ENCODE measurements at regions not wholly inside any gene's neighbourhood (a gene's known extent, or its start where the extent isn't known, plus 50 kb on each side); places are given as distances from the start of the nearest gene placed in this dataset. TPM values are rescaled to one million over a fixed set of nuclear protein-coding genes. Genes with fewer than 3 reads are reported as not detected.

DNA sequence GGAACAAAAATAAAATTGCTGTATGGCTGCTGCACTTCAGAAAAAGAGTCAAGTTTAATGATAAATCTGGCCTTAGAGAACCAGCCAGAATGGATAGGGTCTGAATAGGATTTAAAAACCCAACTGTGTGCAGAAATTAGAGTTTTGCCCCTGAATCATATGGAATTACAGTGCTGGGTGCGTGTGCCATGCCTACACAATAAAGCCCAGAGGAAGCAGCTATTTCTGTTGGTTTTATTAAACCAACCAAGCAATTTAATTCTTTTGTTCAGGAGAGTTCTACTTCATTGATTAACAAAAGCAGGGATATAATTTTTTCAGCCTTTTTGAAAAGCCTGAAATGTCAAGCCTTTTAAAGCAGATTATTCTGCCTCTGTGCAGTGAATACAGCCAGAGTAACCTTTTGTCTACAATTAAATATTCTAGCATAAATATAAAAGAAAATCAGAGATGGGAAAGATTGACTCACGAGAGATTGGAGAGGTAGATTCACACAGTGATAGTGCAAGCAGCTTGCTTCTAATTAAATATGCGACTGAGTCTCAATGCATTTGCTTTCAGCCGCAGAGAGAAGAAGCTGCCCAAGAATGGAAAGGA, 66.7 kb upstream of the DNAJC19 start:
- ATAC-seq (ENCODE audit: low FRiP score) = no peak
- TF ChIP-seq, protein P1, sequence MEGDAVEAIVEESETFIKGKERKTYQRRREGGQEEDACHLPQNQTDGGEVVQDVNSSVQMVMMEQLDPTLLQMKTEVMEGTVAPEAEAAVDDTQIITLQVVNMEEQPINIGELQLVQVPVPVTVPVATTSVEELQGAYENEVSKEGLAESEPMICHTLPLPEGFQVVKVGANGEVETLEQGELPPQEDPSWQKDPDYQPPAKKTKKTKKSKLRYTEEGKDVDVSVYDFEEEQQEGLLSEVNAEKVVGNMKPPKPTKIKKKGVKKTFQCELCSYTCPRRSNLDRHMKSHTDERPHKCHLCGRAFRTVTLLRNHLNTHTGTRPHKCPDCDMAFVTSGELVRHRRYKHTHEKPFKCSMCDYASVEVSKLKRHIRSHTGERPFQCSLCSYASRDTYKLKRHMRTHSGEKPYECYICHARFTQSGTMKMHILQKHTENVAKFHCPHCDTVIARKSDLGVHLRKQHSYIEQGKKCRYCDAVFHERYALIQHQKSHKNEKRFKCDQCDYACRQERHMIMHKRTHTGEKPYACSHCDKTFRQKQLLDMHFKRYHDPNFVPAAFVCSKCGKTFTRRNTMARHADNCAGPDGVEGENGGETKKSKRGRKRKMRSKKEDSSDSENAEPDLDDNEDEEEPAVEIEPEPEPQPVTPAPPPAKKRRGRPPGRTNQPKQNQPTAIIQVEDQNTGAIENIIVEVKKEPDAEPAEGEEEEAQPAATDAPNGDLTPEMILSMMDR (IDR thresholded peaks at IDR 0.05) = no peak
- DNase-seq (ENCODE audit: low spot score) = no peak

DNA sequence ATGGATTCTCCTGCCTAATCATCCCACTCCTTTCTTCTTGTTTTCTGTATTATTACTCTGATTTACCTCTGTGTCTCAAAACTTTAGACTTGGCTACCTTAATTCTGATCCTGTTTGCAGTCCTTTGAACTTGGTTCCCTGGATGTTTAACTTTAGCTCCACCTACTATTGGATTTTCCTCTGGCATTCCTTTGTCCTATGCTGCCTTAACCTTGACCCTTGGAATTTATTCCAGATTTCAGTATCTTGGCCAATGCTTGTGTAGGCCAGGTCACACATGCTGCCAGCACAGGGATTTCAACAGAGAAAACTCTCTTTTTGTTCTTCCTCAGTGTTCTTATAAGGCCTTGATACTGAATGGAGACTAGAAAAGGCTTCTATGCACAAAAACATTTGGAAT, 65.0 kb upstream of the DNAJC19 start:
- no peak for ATAC-seq (ENCODE audit: low FRiP score)
- DNase-seq (ENCODE audit: low spot score) = no peak
- TF ChIP-seq, protein P1 (IDR thresholded peaks at IDR 0.05) = no peak

DNA sequence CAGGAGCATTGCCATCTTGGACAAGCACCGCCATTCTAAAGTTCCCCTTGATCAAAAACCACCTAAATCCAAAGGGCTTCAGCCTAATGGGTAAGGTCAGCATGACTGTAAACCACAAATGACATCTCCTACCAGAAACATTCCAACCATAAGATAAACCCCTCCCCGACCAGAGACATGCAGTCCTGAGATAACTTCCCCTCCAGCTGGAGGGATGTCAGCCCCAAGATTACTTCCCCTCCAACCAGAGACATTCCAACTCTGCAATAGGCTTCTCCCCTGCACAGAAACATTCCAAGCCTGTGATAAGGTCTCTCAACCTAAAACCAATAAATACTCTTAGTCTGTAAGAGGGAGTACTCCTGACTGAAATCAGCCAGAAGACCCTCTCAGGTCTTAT, 62.7 kb upstream of the DNAJC19 start:
- TF ChIP-seq, protein P1 (IDR thresholded peaks at IDR 0.05) = no peak
- no peak for ATAC-seq (ENCODE audit: low FRiP score)
- DNase-seq (ENCODE audit: low spot score) = no peak

DNA sequence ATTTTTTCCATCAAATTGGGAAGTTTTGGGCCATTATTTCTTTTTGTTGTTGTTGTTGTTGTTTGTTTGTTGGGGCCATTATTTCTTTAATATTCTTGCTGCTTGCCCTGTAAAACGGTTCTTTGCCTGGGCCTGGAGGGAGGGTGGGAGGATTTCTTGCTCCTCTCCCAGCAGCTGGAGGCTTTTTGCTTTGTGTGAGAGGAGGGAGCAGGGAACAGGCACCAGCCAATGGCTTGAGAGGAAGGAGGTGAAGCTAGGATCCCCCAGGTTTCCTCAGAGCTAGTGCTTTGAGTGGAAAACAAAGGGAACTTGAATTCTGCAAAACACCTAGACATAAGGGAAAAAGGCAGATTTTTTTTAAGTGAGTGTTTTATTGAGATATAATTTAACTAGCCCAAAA, 61.2 kb upstream of the DNAJC19 start:
- no peak for ATAC-seq (ENCODE audit: low FRiP score)
- no peak for DNase-seq (ENCODE audit: low spot score)
- TF ChIP-seq, protein P1 (IDR thresholded peaks at IDR 0.05) = no peak

DNA sequence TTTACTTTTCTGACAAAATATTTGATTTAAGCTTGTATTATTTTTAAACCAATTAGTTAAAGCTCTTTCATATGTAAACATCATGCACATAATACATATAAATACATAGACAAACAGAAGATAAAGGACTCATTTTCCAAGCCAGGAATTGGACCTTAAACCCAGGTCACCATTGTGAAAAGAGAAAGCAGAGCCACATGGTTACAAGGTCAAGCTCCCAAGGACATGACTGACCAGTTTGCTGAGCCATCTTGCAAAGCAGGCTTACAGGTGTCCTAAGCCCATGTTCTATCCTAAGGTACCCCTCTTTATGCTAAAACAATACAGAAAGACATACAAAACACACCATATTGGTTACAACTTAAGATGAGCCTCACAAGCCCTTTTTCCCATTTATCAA, 50.5 kb upstream of the DNAJC19 start:
- DNase-seq (ENCODE audit: low spot score) (no peak), ATAC-seq (ENCODE audit: low FRiP score) (no peak)
- TF ChIP-seq, protein P1 (IDR thresholded peaks at IDR 0.05) = no peak

Small RNAs in the stretch of these regions (small RNA-seq; reads per million reads assigned to genes)
- gene AC083904.1 (not detected), gene RNU6-4P (not detected)
